GM19099 (cell line): ENCODE measurements at regions not wholly inside any gene's neighbourhood (a gene's known extent, or its start where the extent isn't known, plus 50 kb on each side); places are given as distances from the start of the nearest gene placed in this dataset.

Experiments
- POLR2A ChIP-seq: IDR thresholded peaks from 3 replicates; pipeline ENCODE4 v1.6.1; 2011; ENCODE audit warnings: low read depth; ENCODE audit not compliant: insufficient read length; ENCODE audit errors: extremely low read depth

- no peak for TF ChIP-seq POLR2A
Observed at GRCh38 chr5:8700222-8700621, 831.3 kb downstream of the MTRR start.

GRCh38 chr5:8700671-8701070 lies 831.7 kb downstream of the MTRR start:
- TF ChIP-seq POLR2A = no peak

GRCh38 chr5:8701251-8701650 lies 832.3 kb downstream of the MTRR start:
- no peak for TF ChIP-seq POLR2A

GRCh38 chr5:8710426-8710930 lies 835.4 kb downstream of the SEMA5A start:
- TF ChIP-seq POLR2A = no peak

- TF ChIP-seq POLR2A = no peak
Observed at GRCh38 chr5:8714198-8714597, 831.7 kb downstream of the SEMA5A start.

GRCh38 chr5:8714861-8715260 lies 831.0 kb downstream of the SEMA5A start:
- TF ChIP-seq POLR2A = no peak

GRCh38 chr5:8719796-8720195 lies 826.1 kb downstream of the SEMA5A start:
- TF ChIP-seq POLR2A = no peak

GRCh38 chr5:8720506-8720905 lies 825.4 kb downstream of the SEMA5A start:
- no peak for TF ChIP-seq POLR2A

- TF ChIP-seq POLR2A = no peak
Observed at GRCh38 chr5:8721536-8721935, 824.3 kb downstream of the SEMA5A start.

GRCh38 chr5:8726383-8727036 lies 819.4 kb downstream of the SEMA5A start:
- no peak for TF ChIP-seq POLR2A

- no peak for TF ChIP-seq POLR2A
Observed at GRCh38 chr5:8727396-8727795, 818.5 kb downstream of the SEMA5A start.

- no peak for TF ChIP-seq POLR2A
Observed at GRCh38 chr5:8729437-8729836, 816.4 kb downstream of the SEMA5A start.

- TF ChIP-seq POLR2A = no peak
Observed at GRCh38 chr5:8730194-8730593, 815.7 kb downstream of the SEMA5A start.

- TF ChIP-seq POLR2A = no peak
Observed at GRCh38 chr5:8740595-8740994, 805.3 kb downstream of the SEMA5A start.

- TF ChIP-seq POLR2A = no peak
Observed at GRCh38 chr5:8749556-8749955, 796.3 kb downstream of the SEMA5A start.

- no peak for TF ChIP-seq POLR2A
Observed at GRCh38 chr5:8750100-8750499, 795.8 kb downstream of the SEMA5A start.

GRCh38 chr5:8751971-8752370 lies 793.9 kb downstream of the SEMA5A start:
- no peak for TF ChIP-seq POLR2A
